Endothelial cell of umbilical vein (primary cell): ENCODE measurements at regions not wholly inside any gene's neighbourhood (a gene's known extent, or its start where the extent isn't known, plus 50 kb on each side); places are given as distances from the start of the nearest gene placed in this dataset.

Experiments used
- BruUV-seq: library from RNA; stranded (reverse); fragments of 400-500 nt; replicated peaks from 2 replicates; lab custom pipeline; 2021; lab: Mats Ljungman, UMichigan
- CTCF ChIA-PET: fragments of 300-600, 350-600 bp; sonication (Branson Sonifier 250); formaldehyde crosslinking; loops from one replicate; lab custom pipeline; 2021; ENCODE audit warnings: antibody characterized with exemption, inconsistent platforms; lab: Charles Lee
- POLR2A ChIA-PET: fragments of 300-600, 350-600 bp; sonication (Branson Sonifier 250); formaldehyde crosslinking; loops from one replicate; lab custom pipeline; 2021; ENCODE audit warnings: antibody characterized with exemption, inconsistent platforms; lab: Charles Lee
- DNase-seq: peaks from one replicate; pipeline ENCODE4 v3.0.0-alpha.2; 2011; ENCODE audit warnings: low read depth, low spot score
- FAIRE-seq: peaks from 2 replicates; lab custom pipeline; 2011; peaks lifted over from hg19 to GRCh38; lab: Jason Lieb, UNC
- H2AFZ ChIP-seq: 2 replicates; pipeline ENCODE4 v1.6.0; 2012; ENCODE audit warnings: low read depth, low read length, control low read depth, inconsistent platforms
- H3K27ac ChIP-seq: 2 replicates; pipeline ENCODE4 v1.5.1; 2011; ENCODE audit warnings: low read depth, mild to moderate bottlenecking, control low read depth, low read length, moderate library complexity; ENCODE audit not compliant: insufficient read depth
- H3K27me3 ChIP-seq, 2 experiments: 2 replicates each; pipeline versions ENCODE4 v1.6.0 to v1.6.1; 2011; ENCODE audit warnings: low read length in 2 of 2, mixed read lengths in 1 of 2; ENCODE audit not compliant: control insufficient read depth in 2 of 2, insufficient read depth in 2 of 2
- H3K36me3 ChIP-seq, 2 experiments: 2 replicates in 1 of 2; 3 replicates in 1 of 2; pipeline ENCODE4 v1.5.1; 2011; ENCODE audit warnings: low read length in 2 of 2, mild to moderate bottlenecking in 1 of 2, moderate library complexity in 1 of 2; ENCODE audit not compliant: control insufficient read depth in 2 of 2, insufficient read depth in 2 of 2; ENCODE audit errors: extremely low read depth in 1 of 2
- H3K4me1 ChIP-seq: 3 replicates; pipeline ENCODE4 v1.5.1; 2011; ENCODE audit warnings: mild to moderate bottlenecking, low read length; ENCODE audit not compliant: control insufficient read depth, insufficient read depth; ENCODE audit errors: extremely low read depth
- H3K4me2 ChIP-seq: 2 replicates; pipeline ENCODE4 v1.6.1; 2011; ENCODE audit warnings: low read length, control low read depth, mixed read lengths; ENCODE audit not compliant: insufficient read depth
- H3K4me3 ChIP-seq, 3 experiments: fragments of 200-600 bp in 1 of 3; sonication (generic), shearing (Covaris generic) in 1 of 3; replicated peaks in 1 of 3; 2 replicates each; pipeline ENCODE4 v1.5.1; 2011 to 2016; ENCODE audit warnings: control low read depth in 3 of 3, low read length in 3 of 3, mild to moderate bottlenecking in 2 of 3, inconsistent platforms in 1 of 3, low read depth in 1 of 3, moderate library complexity in 1 of 3; ENCODE audit not compliant: insufficient read depth in 1 of 3
- H3K79me2 ChIP-seq: 2 replicates; pipeline ENCODE4 v1.6.0; 2012; ENCODE audit warnings: low read length, inconsistent platforms; ENCODE audit not compliant: control insufficient read depth, insufficient read depth
- H3K9ac ChIP-seq: replicated peaks from 2 replicates; pipeline ENCODE3; 2011; ENCODE audit warnings: low read length, control low read depth; ENCODE audit not compliant: insufficient read depth; ENCODE audit errors: extremely low read depth
- H3K9me1 ChIP-seq: replicated peaks from 3 replicates; pipeline ENCODE4 v1.6.0; 2011; ENCODE audit warnings: mild to moderate bottlenecking, low read length; ENCODE audit not compliant: control insufficient read depth, insufficient read depth; ENCODE audit errors: extremely low read depth
- H3K9me3 ChIP-seq: replicated peaks from 2 replicates; pipeline ENCODE4 v1.5.1; 2012; ENCODE audit warnings: low read length, inconsistent platforms; ENCODE audit not compliant: control insufficient read depth, insufficient read depth
- H4K20me1 ChIP-seq: replicated peaks from 2 replicates; pipeline ENCODE3; 2011; ENCODE audit warnings: mild to moderate bottlenecking, low read length; ENCODE audit not compliant: control insufficient read depth, insufficient read depth; ENCODE audit errors: extremely low read depth
- CTCF ChIP-seq, 2 donors: IDR thresholded peaks; 1 replicate in 1 of 2; 2 replicates in 1 of 2; pipeline ENCODE4 v1.5.1; 2011; ENCODE audit warnings: low read length in 2 of 2, mild to moderate bottlenecking in 2 of 2, moderate library complexity in 2 of 2, control low read depth in 1 of 2, inconsistent platforms in 1 of 2, low read depth in 1 of 2; ENCODE audit not compliant: insufficient read depth in 1 of 2; ENCODE audit errors: extremely low read depth in 1 of 2
- JUN ChIP-seq: IDR thresholded peaks from 2 replicates; pipeline ENCODE4 v1.6.1; 2011; ENCODE audit warnings: borderline replicate concordance, low read depth; ENCODE audit not compliant: insufficient read length, insufficient read depth
- MAX ChIP-seq: IDR thresholded peaks from 2 replicates; pipeline ENCODE4 v1.6.1; 2011; ENCODE audit not compliant: insufficient read depth, insufficient read length
- POLR2AphosphoS5 ChIP-seq: IDR thresholded peaks from 2 replicates; pipeline ENCODE4 v1.6.1; 2012; ENCODE audit warnings: low read depth, mild to moderate bottlenecking, control low read depth, low read length, moderate library complexity; ENCODE audit not compliant: insufficient read depth
- dilution Hi-C: fragments of 300-500 bp; cut with MboI; formaldehyde crosslinking; loops from one replicate; pipeline ENCODE4 v1.15.0; 2019; ENCODE audit warnings: low sequenced_read_pairs; ENCODE audit not compliant: extremely low pct_ligation_motif_present
- intact Hi-C: fragments of 100-400 bp; cut with micrococcal nuclease; formaldehyde crosslinking; loops from one replicate; pipeline ENCODE4 v1.10.0; 2022

- BruUV-seq, result no TSS peak
- FAIRE-seq (no peak), DNase-seq (no peak)
- ChIA-PET POLR2A (no interaction called here), CTCF (no interaction called here)
- dilution Hi-C loops (no loop called here), intact Hi-C loops (no loop called here)
- H3K79me2 ChIP-seq, result no peaks in the 10 kb centered on the region
- no peaks in the 10 kb centered on the region for H3K9me1 ChIP-seq
- H3K27ac ChIP-seq, result no peak overlapping the region
- TF ChIP-seq MAX (no peak), POLR2AphosphoS5 (no peak)
- no peaks in the 10 kb centered on the region for H4K20me1 ChIP-seq
- H3K4me2 ChIP-seq, result no peak overlapping the region
- no peaks in the 10 kb centered on the region for H3K9me3 ChIP-seq
- H3K9ac ChIP-seq, result no peak overlapping the region
- no peaks in the 10 kb centered on the region for H3K27me3 ChIP-seq
- no peaks in the 10 kb centered on the region for H3K4me1 ChIP-seq
- no peaks in the 10 kb centered on the region for H3K36me3 ChIP-seq
- no peak overlapping the region for H3K4me3 ChIP-seq
- H2AFZ ChIP-seq, result no peak overlapping the region
Measured at GRCh38 chr5:145551714-145552113, 283.4 kb downstream of the PRELID2 start.

GRCh38 chr5:145548097-145548496 is 287.0 kb downstream of the PRELID2 start:
- H3K9ac ChIP-seq, result no peak overlapping the region
- ChIA-PET POLR2A (no interaction called here), CTCF (no interaction called here)
- H2AFZ ChIP-seq, result no peak overlapping the region
- DNase-seq, result no peak
- H3K4me3 ChIP-seq, result no peak overlapping the region
- H3K36me3 ChIP-seq, result no peaks in the 10 kb centered on the region
- dilution Hi-C loops (no loop called here), intact Hi-C loops (no loop called here)
- no peaks in the 10 kb centered on the region for H3K4me1 ChIP-seq
- BruUV-seq, result no TSS peak
- no peaks in the 10 kb centered on the region for H3K9me3 ChIP-seq
- no peak for TF ChIP-seq JUN
- TF ChIP-seq CTCF (IDR thresholded peaks at IDR 0.05; ENCODE audit: extremely low read depth in 1 of 2, insufficient read depth in 1 of 2, low read depth in 1 of 2, low read length in 2 of 2), result no peak
- H4K20me1 ChIP-seq, result no peaks in the 10 kb centered on the region
- no peak overlapping the region for H3K27ac ChIP-seq
- H3K9me1 ChIP-seq, result no peaks in the 10 kb centered on the region
- no peak for FAIRE-seq
- H3K27me3 ChIP-seq, result no peaks in the 10 kb centered on the region
- H3K4me2 ChIP-seq, result no peak overlapping the region
- H3K79me2 ChIP-seq, result no peaks in the 10 kb centered on the region
